ENCODE measurements at regions not wholly inside any gene's neighbourhood (a gene's known extent, or its start where the extent isn't known, plus 50 kb on each side); places are given as distances from the start of the nearest gene placed in this dataset.

DNA sequence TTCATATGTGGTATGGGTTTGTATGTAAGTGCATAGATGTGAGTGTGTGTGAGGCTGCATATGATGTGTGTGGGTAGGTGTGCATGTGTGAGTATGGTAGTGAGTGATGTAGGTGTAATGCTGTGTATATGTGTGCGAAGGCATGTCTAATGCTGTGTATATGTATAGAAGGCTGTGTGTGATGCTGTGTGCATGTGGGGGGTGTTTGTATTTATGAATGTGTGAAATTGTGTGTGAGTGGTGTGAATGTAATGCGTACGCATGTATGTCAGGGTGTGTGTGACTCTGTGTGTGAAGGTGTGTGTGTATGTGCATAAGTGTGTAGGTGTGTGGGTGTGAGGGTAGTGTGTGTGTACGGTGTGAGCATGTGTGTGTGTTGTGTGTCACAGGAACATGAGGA, 300.0 kb downstream of the OMA1 start:
- Histone ChIP-seq H3K36me3 (replicated peaks in 1 of 2; ENCODE audit: insufficient read depth in 1 of 2, low read depth in 2 of 2) (no peaks in the 10 kb centered on the region), H3K27me3 (peaks cover 0 to 4% of the 10 kb centered on the region in 2 donors), H3K4me3 (no peak overlapping the region), H3K4me1 (peaks cover 12% of the 10 kb centered on the region), H3K9me3 (no peaks in the 10 kb centered on the region), H3K27ac (no peak overlapping the region)
- ATAC-seq (no peak), DNase-seq (no peak)
- no peak for TF ChIP-seq POLR2A (IDR thresholded peaks at IDR 0.05)
- TF ChIP-seq, protein P1, sequence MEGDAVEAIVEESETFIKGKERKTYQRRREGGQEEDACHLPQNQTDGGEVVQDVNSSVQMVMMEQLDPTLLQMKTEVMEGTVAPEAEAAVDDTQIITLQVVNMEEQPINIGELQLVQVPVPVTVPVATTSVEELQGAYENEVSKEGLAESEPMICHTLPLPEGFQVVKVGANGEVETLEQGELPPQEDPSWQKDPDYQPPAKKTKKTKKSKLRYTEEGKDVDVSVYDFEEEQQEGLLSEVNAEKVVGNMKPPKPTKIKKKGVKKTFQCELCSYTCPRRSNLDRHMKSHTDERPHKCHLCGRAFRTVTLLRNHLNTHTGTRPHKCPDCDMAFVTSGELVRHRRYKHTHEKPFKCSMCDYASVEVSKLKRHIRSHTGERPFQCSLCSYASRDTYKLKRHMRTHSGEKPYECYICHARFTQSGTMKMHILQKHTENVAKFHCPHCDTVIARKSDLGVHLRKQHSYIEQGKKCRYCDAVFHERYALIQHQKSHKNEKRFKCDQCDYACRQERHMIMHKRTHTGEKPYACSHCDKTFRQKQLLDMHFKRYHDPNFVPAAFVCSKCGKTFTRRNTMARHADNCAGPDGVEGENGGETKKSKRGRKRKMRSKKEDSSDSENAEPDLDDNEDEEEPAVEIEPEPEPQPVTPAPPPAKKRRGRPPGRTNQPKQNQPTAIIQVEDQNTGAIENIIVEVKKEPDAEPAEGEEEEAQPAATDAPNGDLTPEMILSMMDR (IDR thresholded peaks at IDR 0.05): no peak
- WGBS, 2 donors: 86 to 91% methylated on average over 4 of the region's 4 CpGs
- intact Hi-C loops (cut with DNase I): no loop called here

DNA sequence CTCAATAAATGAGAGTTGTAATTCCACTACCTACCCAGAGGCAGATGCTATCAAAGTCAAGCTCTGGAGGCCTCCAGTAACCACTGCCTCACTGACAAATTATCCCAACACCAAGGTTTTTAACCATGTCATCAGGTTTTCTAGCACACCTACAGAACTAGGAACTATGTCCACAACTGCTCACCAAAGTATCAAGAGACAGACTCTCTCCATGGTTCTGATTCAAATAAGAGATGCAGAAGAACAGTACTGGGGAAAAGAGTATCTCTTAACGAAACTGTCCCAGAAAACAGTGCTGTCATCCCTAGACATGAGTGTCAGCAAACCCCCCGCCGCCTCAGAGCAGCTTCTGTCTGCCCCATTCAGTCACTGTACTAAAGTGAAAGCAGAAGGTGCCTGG, 301.7 kb downstream of the OMA1 start:
- Histone ChIP-seq H3K4me1 (peaks cover 7% of the 10 kb centered on the region), H3K27ac (no peak overlapping the region), H3K36me3 (replicated peaks in 1 of 2; ENCODE audit: insufficient read depth in 1 of 2, low read depth in 2 of 2) (no peaks in the 10 kb centered on the region), H3K9me3 (no peaks in the 10 kb centered on the region), H3K27me3 (peaks cover 0 to 4% of the 10 kb centered on the region in 2 donors), H3K4me3 (no peak overlapping the region)
- intact Hi-C loops (cut with DNase I): no loop called here
- no peak for DNase-seq
- ATAC-seq: no peak
- WGBS, 2 donors: 67 to 72% methylated on average over 3 of the region's 3 CpGs
- no peak for TF ChIP-seq POLR2A (IDR thresholded peaks at IDR 0.05)
- TF ChIP-seq, protein P1 (IDR thresholded peaks at IDR 0.05): no peak

DNA sequence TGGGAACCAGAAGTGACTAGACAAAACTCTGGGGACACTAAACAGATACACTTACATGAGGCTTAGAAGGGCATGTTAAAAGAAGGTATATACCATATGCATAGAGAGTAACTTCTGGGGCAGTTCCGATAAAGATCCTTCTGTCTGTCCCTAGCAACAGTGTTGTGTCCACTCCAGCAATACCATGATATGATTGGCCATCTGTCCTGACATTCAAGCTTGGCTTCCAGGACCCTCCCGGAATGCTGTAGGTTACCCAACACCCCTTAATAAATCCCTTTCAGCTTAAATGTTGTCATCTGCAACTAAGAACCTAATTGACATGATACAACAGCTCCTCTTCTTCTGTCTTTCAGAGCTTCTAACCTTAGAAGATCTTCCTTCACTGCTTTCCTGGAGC, 307.7 kb downstream of the OMA1 start:
- H3K27ac ChIP-seq: no peak overlapping the region
- no peaks in the 10 kb centered on the region for H3K27me3 ChIP-seq
- TF ChIP-seq POLR2A (IDR thresholded peaks at IDR 0.05): no peak
- TF ChIP-seq, protein P1 (IDR thresholded peaks at IDR 0.05): no peak
- no peaks in the 10 kb centered on the region for H3K4me1 ChIP-seq
- no peak for DNase-seq
- no peaks in the 10 kb centered on the region for H3K9me3 ChIP-seq
- no peak for ATAC-seq
- H3K36me3 ChIP-seq (replicated peaks in 1 of 2; ENCODE audit: insufficient read depth in 1 of 2, low read depth in 2 of 2): no peaks in the 10 kb centered on the region
- intact Hi-C loops (cut with DNase I): no loop called here
- WGBS, 2 donors: 59 to 84% methylated on average over 2 of the region's 2 CpGs
- H3K4me3 ChIP-seq: no peak overlapping the region

DNA sequence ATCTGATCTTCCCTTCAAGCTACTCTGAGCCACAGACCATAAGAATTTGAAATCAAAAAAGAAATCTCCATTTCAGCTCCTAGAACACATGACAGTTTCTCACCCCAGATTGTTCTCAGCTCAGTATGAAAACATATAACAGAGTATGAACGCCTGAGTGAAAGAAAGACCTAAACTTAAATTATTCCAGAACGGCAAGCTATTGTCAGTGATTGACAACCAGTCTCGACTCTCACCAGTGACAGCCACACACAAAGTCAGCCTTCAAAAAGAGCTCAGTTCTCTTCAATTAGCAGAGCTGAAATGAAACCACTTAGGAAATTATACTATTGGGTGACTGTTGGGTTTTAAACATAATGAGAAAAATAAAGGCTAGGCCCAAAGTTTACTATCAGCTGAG, 312.8 kb downstream of the OMA1 start:
- TF ChIP-seq, protein P1 (IDR thresholded peaks at IDR 0.05): no peak
- TF ChIP-seq POLR2A (IDR thresholded peaks at IDR 0.05): no peak
- no peaks in the 10 kb centered on the region for H3K27me3 ChIP-seq
- intact Hi-C loops (cut with DNase I): no loop called here
- H3K36me3 ChIP-seq (replicated peaks in 1 of 2; ENCODE audit: insufficient read depth in 1 of 2, low read depth in 2 of 2): no peaks in the 10 kb centered on the region
- WGBS, 2 donors: 78 to 87% methylated on average over 3 of the region's 3 CpGs
- no peak for ATAC-seq
- no peak overlapping the region for H3K27ac ChIP-seq
- H3K4me1 ChIP-seq: no peaks in the 10 kb centered on the region
- DNase-seq: no peak
- no peaks in the 10 kb centered on the region for H3K9me3 ChIP-seq
- H3K4me3 ChIP-seq: no peak overlapping the region

DNA sequence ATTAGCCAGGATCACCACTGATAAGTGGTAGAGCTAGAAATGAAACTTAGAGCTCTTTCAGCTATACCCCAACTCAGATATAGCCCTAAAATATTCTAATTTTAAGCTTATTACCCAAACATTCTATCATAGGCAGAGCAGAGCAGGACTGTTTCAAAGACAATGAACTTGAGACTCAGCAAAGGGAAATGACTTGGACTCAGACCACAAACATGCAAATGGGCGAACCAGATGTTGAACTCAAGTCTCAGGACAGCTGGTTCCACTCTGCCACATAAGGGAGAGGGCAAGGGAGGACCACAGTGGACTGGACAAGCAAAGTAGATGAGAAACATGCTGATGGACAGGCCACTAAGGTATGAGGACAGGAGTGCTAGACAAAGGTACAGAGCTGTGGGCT, 315.3 kb downstream of the OMA1 start:
- intact Hi-C loops (cut with DNase I): no loop called here
- no peak overlapping the region for H3K27ac ChIP-seq
- DNase-seq (no peak), ATAC-seq (no peak)
- H3K4me1 ChIP-seq: no peaks in the 10 kb centered on the region
- no peaks in the 10 kb centered on the region for H3K27me3 ChIP-seq
- no peaks in the 10 kb centered on the region for H3K36me3 ChIP-seq (replicated peaks in 1 of 2; ENCODE audit: insufficient read depth in 1 of 2, low read depth in 2 of 2)
- 86 to 93% methylated on average over 1 of the region's 1 CpG for WGBS, 2 donors
- no peaks in the 10 kb centered on the region for H3K9me3 ChIP-seq
- TF ChIP-seq, protein P1 (IDR thresholded peaks at IDR 0.05): no peak
- TF ChIP-seq POLR2A (IDR thresholded peaks at IDR 0.05): no peak
- H3K4me3 ChIP-seq: no peak overlapping the region

Measured in body of pancreas (tissue), 4 donors.